HEK293 (cell line): ENCODE measurements at regions not wholly inside any gene's neighbourhood (a gene's known extent, or its start where the extent isn't known, plus 50 kb on each side); places are given as distances from the start of the nearest gene placed in this dataset.

Experiments used
- CTCF ChIA-PET: fragments of 350-600 bp; formaldehyde crosslinking; extraction: SDS; loops from one replicate; lab custom pipeline; 2021; ENCODE audit warnings: antibody characterized with exemption; lab: Yijun Ruan, JAX
- POLR2A ChIA-PET: fragments of 300-600 bp; formaldehyde crosslinking; extraction: SDS; loops from one replicate; lab custom pipeline; 2020; ENCODE audit warnings: antibody characterized with exemption, inconsistent platforms; lab: Yijun Ruan, JAX
- H3K27ac ChIP-seq: fragments of 200-500 bp; sonication (Bioruptor generic); 2 replicates; pipeline ENCODE4 v1.5.1; 2014; ENCODE audit warnings: low read depth, low read length, control low read depth, inconsistent platforms; ENCODE audit errors: extremely low read depth
- H3K36me3 ChIP-seq, 2 experiments: fragments of 200-500 bp in 1 of 2; sonication (Bioruptor generic) in 1 of 2; 1 replicate in 1 of 2; 2 replicates in 1 of 2; pipeline ENCODE4 v1.5.1; 2014 to 2017; ENCODE audit warnings: inconsistent platforms in 2 of 2, low read length in 2 of 2; ENCODE audit not compliant: control insufficient read depth in 2 of 2, insufficient read depth in 1 of 2
- H3K4me1 ChIP-seq: fragments of 200-500 bp; sonication (Bioruptor generic); 2 replicates; pipeline ENCODE4 v1.5.1; 2014; ENCODE audit warnings: mild to moderate bottlenecking, low read length, inconsistent platforms; ENCODE audit not compliant: control insufficient read depth, insufficient read depth
- H3K4me3 ChIP-seq: 2 replicates; pipeline ENCODE4 v1.5.1; 2011; ENCODE audit warnings: low read depth, mild to moderate bottlenecking, control low read depth, low read length, moderate library complexity
- H3K9me3 ChIP-seq: fragments of 200-500 bp; sonication (Bioruptor generic); 2 replicates; pipeline ENCODE4 v1.5.1; 2014; ENCODE audit warnings: low read depth, low read length, inconsistent platforms; ENCODE audit not compliant: control insufficient read depth, insufficient read depth
- GLI2 ChIP-seq: fragments of 450-650 bp; formaldehyde crosslinking; IDR thresholded peaks from 2 replicates; pipeline ENCODE4; 2017; ENCODE audit warnings: missing biosample characterization, missing genetic modification characterization, low read depth, borderline replicate concordance
- KLF16 ChIP-seq: fragments of 450-650 bp; formaldehyde crosslinking; IDR thresholded peaks from 2 replicates; pipeline ENCODE4 v1.5.1; 2017; ENCODE audit warnings: missing biosample characterization, missing genetic modification characterization
- KLF7 ChIP-seq: fragments of 450-650 bp; formaldehyde crosslinking; IDR thresholded peaks from 2 replicates; pipeline ENCODE4 v1.5.1; 2016; ENCODE audit warnings: missing biosample characterization, missing genetic modification characterization, borderline replicate concordance
- SCRT2 ChIP-seq: fragments of 450-650 bp; formaldehyde crosslinking; IDR thresholded peaks from 2 replicates; pipeline ENCODE4 v1.5.1; 2016; ENCODE audit warnings: missing biosample characterization, missing genetic modification characterization
- ZBTB20 ChIP-seq: fragments of 450-650 bp; formaldehyde crosslinking; IDR thresholded peaks from 2 replicates; pipeline ENCODE4 v1.5.1; 2016; ENCODE audit warnings: missing biosample characterization, missing genetic modification characterization
- ZEB2 ChIP-seq: fragments of 450-650 bp; formaldehyde crosslinking; IDR thresholded peaks from 2 replicates; pipeline ENCODE4 v1.5.1; 2016; ENCODE audit warnings: missing biosample characterization, missing genetic modification characterization
- ZFHX2 ChIP-seq: fragments of 450-650 bp; formaldehyde crosslinking; conservative IDR thresholded peaks from 2 replicates; pipeline ENCODE4 v1.5.1; 2016; ENCODE audit warnings: missing biosample characterization, missing genetic modification characterization
- ZIC2 ChIP-seq: fragments of 450-650 bp; formaldehyde crosslinking; IDR thresholded peaks from 2 replicates; pipeline ENCODE4 v1.5.1; 2016; ENCODE audit warnings: missing biosample characterization, missing genetic modification characterization
- ZNF132 ChIP-seq: fragments of 450-650 bp; formaldehyde crosslinking; IDR thresholded peaks from 2 replicates; pipeline ENCODE4 v1.5.1; 2017; ENCODE audit warnings: missing biosample characterization, missing genetic modification characterization, borderline replicate concordance
- ZNF18 ChIP-seq: fragments of 450-650 bp; formaldehyde crosslinking; IDR thresholded peaks from 2 replicates; pipeline ENCODE4 v1.5.1; 2016; ENCODE audit warnings: missing biosample characterization, missing genetic modification characterization
- ZNF24 ChIP-seq: fragments of 450-650 bp; formaldehyde crosslinking; IDR thresholded peaks from 2 replicates; pipeline ENCODE4 v1.5.1; 2016; ENCODE audit warnings: missing biosample characterization, missing genetic modification characterization
- ZNF302 ChIP-seq: fragments of 450-650 bp; formaldehyde crosslinking; IDR thresholded peaks from 2 replicates; pipeline ENCODE4 v1.5.1; 2016; ENCODE audit warnings: missing biosample characterization, missing genetic modification characterization, low read depth
- ZNF473 ChIP-seq: fragments of 450-650 bp; formaldehyde crosslinking; IDR thresholded peaks from 2 replicates; pipeline ENCODE4 v1.5.1; 2017; ENCODE audit warnings: missing biosample characterization, missing genetic modification characterization
- ZNF514 ChIP-seq: fragments of 450-650 bp; formaldehyde crosslinking; IDR thresholded peaks from 2 replicates; pipeline ENCODE4 v1.5.1; 2016; ENCODE audit warnings: missing biosample characterization, missing genetic modification characterization
- ZNF645 ChIP-seq: fragments of 450-650 bp; formaldehyde crosslinking; IDR thresholded peaks from 2 replicates; pipeline ENCODE4; 2016; ENCODE audit warnings: missing biosample characterization, missing genetic modification characterization
- ZNF654 ChIP-seq: fragments of 450-650 bp; formaldehyde crosslinking; IDR thresholded peaks from 2 replicates; pipeline ENCODE4 v1.5.1; 2016; ENCODE audit warnings: low read depth, missing biosample characterization, missing genetic modification characterization
- ZNF707 ChIP-seq: fragments of 450-650 bp; formaldehyde crosslinking; IDR thresholded peaks from 2 replicates; pipeline ENCODE4 v1.5.1; 2016; ENCODE audit warnings: missing biosample characterization, missing genetic modification characterization
- ZNF785 ChIP-seq: fragments of 450-650 bp; formaldehyde crosslinking; IDR thresholded peaks from 2 replicates; pipeline ENCODE4 v1.5.1; 2016; ENCODE audit warnings: missing biosample characterization, missing genetic modification characterization
- ZNF791 ChIP-seq: fragments of 450-650 bp; formaldehyde crosslinking; IDR thresholded peaks from 2 replicates; pipeline ENCODE4 v1.5.1; 2016; ENCODE audit warnings: missing biosample characterization, missing genetic modification characterization
- ZSCAN4 ChIP-seq: fragments of 450-650 bp; formaldehyde crosslinking; IDR thresholded peaks from 2 replicates; pipeline ENCODE4 v1.5.1; 2017; ENCODE audit warnings: missing biosample characterization, missing genetic modification characterization
- TF ChIP-seq, protein P1 (sequence below): fragments of 450-650 bp; formaldehyde crosslinking; IDR thresholded peaks from 2 replicates; pipeline ENCODE4 v1.5.1; 2017; ENCODE audit warnings: missing biosample characterization, mild to moderate bottlenecking, missing genetic modification characterization, moderate library complexity
- TF ChIP-seq, protein P2 (sequence below): fragments of 450-650 bp; formaldehyde crosslinking; IDR thresholded peaks from 2 replicates; pipeline ENCODE4 v1.5.1; 2016; ENCODE audit warnings: missing biosample characterization, missing genetic modification characterization
- TF ChIP-seq, protein P3 (sequence below): fragments of 450-650 bp; formaldehyde crosslinking; IDR thresholded peaks from 2 replicates; pipeline ENCODE4 v1.5.1; 2017; ENCODE audit warnings: missing biosample characterization, missing genetic modification characterization

- H3K27ac ChIP-seq, result no peak overlapping the region
- CTCF ChIA-PET, result interaction anchor here (0.6 to 1.6 kb wide), 19 partner anchors 10 to 1374 kb away, joined by 3 to 5 read pairs (median 3); no protein-coding TSS in a partner anchor
These were observed 542.6 kb downstream of the ZBBX start for GRCh38 chr3:166837535-166837934.

DNA sequence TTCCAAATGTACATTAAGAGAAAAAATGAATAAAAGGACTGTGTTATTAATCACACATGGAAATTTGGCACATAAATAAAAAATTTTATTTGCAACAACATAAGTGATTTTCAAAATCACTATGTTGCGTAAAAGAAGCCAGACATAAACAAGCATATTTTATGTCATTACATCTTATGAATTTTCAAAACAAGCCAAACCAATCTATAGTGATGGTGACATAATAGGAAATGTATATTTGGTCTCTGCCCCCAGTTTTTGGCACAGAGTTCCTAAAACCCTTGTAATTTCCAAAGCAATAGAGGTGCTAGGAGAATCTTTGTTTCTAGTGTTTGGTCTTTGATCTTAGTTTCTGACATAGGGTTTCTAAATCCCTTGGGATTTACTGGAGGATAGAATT lies 543.3 kb downstream of the ZBBX start:
- CTCF ChIA-PET, result interaction anchor here (0.6 to 1.2 kb wide), 7 partner anchors 11 to 1238 kb away, joined by 3 to 4 read pairs (median 3); no protein-coding TSS in a partner anchor
- TF ChIP-seq ZNF791 (tag by site-specific recombination), result no peak
- no peak for TF ChIP-seq KLF7 (tag by site-specific recombination)
- no peak for TF ChIP-seq SCRT2
- no peak for TF ChIP-seq ZIC2
- no peak for TF ChIP-seq ZNF24 (tag by site-specific recombination)
- TF ChIP-seq, protein P1, sequence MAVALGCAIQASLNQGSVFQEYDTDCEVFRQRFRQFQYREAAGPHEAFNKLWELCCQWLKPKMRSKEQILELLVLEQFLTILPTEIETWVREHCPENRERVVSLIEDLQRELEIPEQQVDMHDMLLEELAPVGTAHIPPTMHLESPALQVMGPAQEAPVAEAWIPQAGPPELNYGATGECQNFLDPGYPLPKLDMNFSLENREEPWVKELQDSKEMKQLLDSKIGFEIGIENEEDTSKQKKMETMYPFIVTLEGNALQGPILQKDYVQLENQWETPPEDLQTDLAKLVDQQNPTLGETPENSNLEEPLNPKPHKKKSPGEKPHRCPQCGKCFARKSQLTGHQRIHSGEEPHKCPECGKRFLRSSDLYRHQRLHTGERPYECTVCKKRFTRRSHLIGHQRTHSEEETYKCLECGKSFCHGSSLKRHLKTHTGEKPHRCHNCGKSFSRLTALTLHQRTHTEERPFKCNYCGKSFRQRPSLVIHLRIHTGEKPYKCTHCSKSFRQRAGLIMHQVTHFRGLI (tag by site-specific recombination), result no peak
- no peak for TF ChIP-seq ZSCAN4 (tag by site-specific recombination)
- no peak for TF ChIP-seq ZFHX2 (tag by site-specific recombination)
- POLR2A ChIA-PET, result no interaction called here

More at GRCh38 chr3:166837535-166837934, 542.6 kb downstream of the ZBBX start:
- Histone ChIP-seq H3K36me3 (no peaks in the 10 kb centered on the region), H3K9me3 (no peaks in the 10 kb centered on the region), H3K4me1 (no peaks in the 10 kb centered on the region), H3K4me3 (no peak overlapping the region)
- POLR2A ChIA-PET, result no interaction called here
- TF ChIP-seq ZNF132 (tag by site-specific recombination) (no peak), ZNF473 (tag by site-specific recombination) (no peak), ZNF785 (tag by site-specific recombination) (no peak), GLI2 (no peak), ZEB2 (tag by site-specific recombination) (no peak), ZNF645 (tag by site-specific recombination) (no peak), ZNF707 (no peak), ZNF791 (tag by site-specific recombination) (no peak), ZNF302 (tag by site-specific recombination) (no peak), ZBTB20 (tag by site-specific recombination) (no peak)
- TF ChIP-seq, protein P2, sequence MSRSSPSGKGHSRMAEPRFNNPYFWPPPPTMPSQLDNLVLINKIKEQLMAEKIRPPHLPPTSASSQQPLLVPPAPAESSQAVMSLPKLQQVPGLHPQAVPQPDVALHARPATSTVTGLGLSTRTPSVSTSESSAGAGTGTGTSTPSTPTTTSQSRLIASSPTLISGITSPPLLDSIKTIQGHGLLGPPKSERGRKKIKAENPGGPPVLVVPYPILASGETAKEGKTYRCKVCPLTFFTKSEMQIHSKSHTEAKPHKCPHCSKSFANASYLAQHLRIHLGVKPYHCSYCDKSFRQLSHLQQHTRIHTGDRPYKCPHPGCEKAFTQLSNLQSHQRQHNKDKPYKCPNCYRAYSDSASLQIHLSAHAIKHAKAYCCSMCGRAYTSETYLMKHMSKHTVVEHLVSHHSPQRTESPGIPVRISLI, result no peak

GRCh38 chr3:166829896-166830295 lies 550.2 kb downstream of the ZBBX start:
- Histone ChIP-seq H3K9me3 (no peaks in the 10 kb centered on the region), H3K36me3 (no peaks in the 10 kb centered on the region), H3K4me1 (no peaks in the 10 kb centered on the region), H3K4me3 (no peak overlapping the region), H3K27ac (no peak overlapping the region)
- ChIA-PET POLR2A (no interaction called here), CTCF (no interaction called here)
- no peak for TF ChIP-seq ZNF654 (tag by site-specific recombination)
- TF ChIP-seq ZNF514 (tag by site-specific recombination), result no peak
- no peak for TF ChIP-seq KLF16 (tag by site-specific recombination)
- TF ChIP-seq, protein P3, sequence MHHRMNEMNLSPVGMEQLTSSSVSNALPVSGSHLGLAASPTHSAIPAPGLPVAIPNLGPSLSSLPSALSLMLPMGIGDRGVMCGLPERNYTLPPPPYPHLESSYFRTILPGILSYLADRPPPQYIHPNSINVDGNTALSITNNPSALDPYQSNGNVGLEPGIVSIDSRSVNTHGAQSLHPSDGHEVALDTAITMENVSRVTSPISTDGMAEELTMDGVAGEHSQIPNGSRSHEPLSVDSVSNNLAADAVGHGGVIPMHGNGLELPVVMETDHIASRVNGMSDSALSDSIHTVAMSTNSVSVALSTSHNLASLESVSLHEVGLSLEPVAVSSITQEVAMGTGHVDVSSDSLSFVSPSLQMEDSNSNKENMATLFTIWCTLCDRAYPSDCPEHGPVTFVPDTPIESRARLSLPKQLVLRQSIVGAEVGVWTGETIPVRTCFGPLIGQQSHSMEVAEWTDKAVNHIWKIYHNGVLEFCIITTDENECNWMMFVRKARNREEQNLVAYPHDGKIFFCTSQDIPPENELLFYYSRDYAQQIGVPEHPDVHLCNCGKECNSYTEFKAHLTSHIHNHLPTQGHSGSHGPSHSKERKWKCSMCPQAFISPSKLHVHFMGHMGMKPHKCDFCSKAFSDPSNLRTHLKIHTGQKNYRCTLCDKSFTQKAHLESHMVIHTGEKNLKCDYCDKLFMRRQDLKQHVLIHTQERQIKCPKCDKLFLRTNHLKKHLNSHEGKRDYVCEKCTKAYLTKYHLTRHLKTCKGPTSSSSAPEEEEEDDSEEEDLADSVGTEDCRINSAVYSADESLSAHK (tag by site-specific recombination), result no peak
- TF ChIP-seq ZNF18, result no peak

More for the DNA sequence above, 543.3 kb downstream of the ZBBX start:
- Histone ChIP-seq H3K4me1 (no peaks in the 10 kb centered on the region), H3K9me3 (no peaks in the 10 kb centered on the region), H3K36me3 (no peaks in the 10 kb centered on the region), H3K4me3 (no peak overlapping the region), H3K27ac (no peak overlapping the region)
